ENCODE measurements at regions not wholly inside any gene's neighbourhood (a gene's known extent, or its start where the extent isn't known, plus 50 kb on each side); places are given as distances from the start of the nearest gene placed in this dataset.

GRCh38 chr2:58516695-58517094, 275.6 kb upstream of the FANCL start:
- TF ChIP-seq EZH2 (IDR thresholded peaks at IDR 0.05; ENCODE audit: low read depth, low read length, severe bottlenecking) (no peak), POLR2A (IDR thresholded peaks at IDR 0.05; ENCODE audit: control extremely low read depth in 1 of 2, low read depth in 2 of 2, low read length in 2 of 2) (no peak), ZNF274 (IDR thresholded peaks at IDR 0.05; ENCODE audit: borderline replicate concordance, extremely low read depth, low read length) (no peak), PHF8 (conservative IDR thresholded peaks at IDR 0.05; ENCODE audit: low read depth, low read length) (no peak), YY1 (IDR thresholded peaks at IDR 0.05; ENCODE audit: low read depth, low read length) (no peak), USF2 (IDR thresholded peaks at IDR 0.05; ENCODE audit: low read length) (no peak)
- TF ChIP-seq, protein P1, sequence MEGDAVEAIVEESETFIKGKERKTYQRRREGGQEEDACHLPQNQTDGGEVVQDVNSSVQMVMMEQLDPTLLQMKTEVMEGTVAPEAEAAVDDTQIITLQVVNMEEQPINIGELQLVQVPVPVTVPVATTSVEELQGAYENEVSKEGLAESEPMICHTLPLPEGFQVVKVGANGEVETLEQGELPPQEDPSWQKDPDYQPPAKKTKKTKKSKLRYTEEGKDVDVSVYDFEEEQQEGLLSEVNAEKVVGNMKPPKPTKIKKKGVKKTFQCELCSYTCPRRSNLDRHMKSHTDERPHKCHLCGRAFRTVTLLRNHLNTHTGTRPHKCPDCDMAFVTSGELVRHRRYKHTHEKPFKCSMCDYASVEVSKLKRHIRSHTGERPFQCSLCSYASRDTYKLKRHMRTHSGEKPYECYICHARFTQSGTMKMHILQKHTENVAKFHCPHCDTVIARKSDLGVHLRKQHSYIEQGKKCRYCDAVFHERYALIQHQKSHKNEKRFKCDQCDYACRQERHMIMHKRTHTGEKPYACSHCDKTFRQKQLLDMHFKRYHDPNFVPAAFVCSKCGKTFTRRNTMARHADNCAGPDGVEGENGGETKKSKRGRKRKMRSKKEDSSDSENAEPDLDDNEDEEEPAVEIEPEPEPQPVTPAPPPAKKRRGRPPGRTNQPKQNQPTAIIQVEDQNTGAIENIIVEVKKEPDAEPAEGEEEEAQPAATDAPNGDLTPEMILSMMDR (IDR thresholded peaks at IDR 0.05; ENCODE audit: control extremely low read depth in 1 of 3, insufficient read depth in 1 of 3, low read depth in 1 of 3, low read length in 3 of 3) = no peak
